ENCODE measurements at regions not wholly inside any gene's neighbourhood (a gene's known extent, or its start where the extent isn't known, plus 50 kb on each side); places are given as distances from the start of the nearest gene placed in this dataset.

GRCh38 chr21:41108668-41109585, 59.0 kb upstream of the BACE2 start:
- no peak for TF ChIP-seq CTCF (conservative IDR thresholded peaks at IDR 0.05)
- H3K27ac ChIP-seq = no peak overlapping the region

GRCh38 chr21:41110161-41110560, 57.8 kb upstream of the BACE2 start:
- no peak for TF ChIP-seq CTCF (conservative IDR thresholded peaks at IDR 0.05)
- no peak overlapping the region for H3K27ac ChIP-seq

GRCh38 chr21:41110664-41111063, 57.3 kb upstream of the BACE2 start:
- H3K27ac ChIP-seq = no peak overlapping the region
- TF ChIP-seq CTCF (conservative IDR thresholded peaks at IDR 0.05) = no peak

- H3K27ac ChIP-seq = no peak overlapping the region
- no peak for TF ChIP-seq CTCF (conservative IDR thresholded peaks at IDR 0.05)
Observed at GRCh38 chr21:41111681-41112080, 56.3 kb upstream of the BACE2 start.

- no peak for TF ChIP-seq CTCF (conservative IDR thresholded peaks at IDR 0.05)
- no peak overlapping the region for H3K27ac ChIP-seq
Observed at GRCh38 chr21:41112740-41113692, 54.9 kb upstream of the BACE2 start.

- H3K27ac ChIP-seq = no peak overlapping the region
- no peak for TF ChIP-seq CTCF (conservative IDR thresholded peaks at IDR 0.05)
Observed at GRCh38 chr21:41115851-41116250, 52.1 kb upstream of the BACE2 start.
